Dendritic cell treated with granulocyte-macrophage colony-stimulating factor and Interleukin-4, amounts not matched to agents 40 ng/mL and 50 ng/mL, for 4 days (primary cell): ENCODE measurements at regions not wholly inside any gene's neighbourhood (a gene's known extent, or its start where the extent isn't known, plus 50 kb on each side); places are given as distances from the start of the nearest gene placed in this dataset.
A peak's percentile ranks its signal among the peaks of the same experiment; 100 is the strongest.

Experiments used
- H3K27ac Mint-ChIP-seq: one replicate; pipeline ENCODE4 v1.8.0; 2022; ENCODE audit warnings: mild to moderate bottlenecking, mixed read lengths
- H3K27me3 Mint-ChIP-seq: one replicate; pipeline ENCODE4 v1.8.0; 2022; ENCODE audit warnings: mild to moderate bottlenecking, mixed read lengths
- H3K36me3 Mint-ChIP-seq: one replicate; pipeline ENCODE4 v1.8.0; 2022; ENCODE audit warnings: low read depth, mixed read lengths
- H3K4me1 Mint-ChIP-seq: one replicate; pipeline ENCODE4 v1.8.0; 2022; ENCODE audit warnings: low read depth, mixed read lengths
- H3K4me3 Mint-ChIP-seq: one replicate; pipeline ENCODE4 v1.8.0; 2022; ENCODE audit warnings: mild to moderate bottlenecking, moderate library complexity, mixed read lengths
- H3K9me3 Mint-ChIP-seq: one replicate; pipeline ENCODE4 v1.8.0; 2022; ENCODE audit warnings: mixed read lengths
- intact Hi-C: fragments of 100-400 bp; cut with micrococcal nuclease; formaldehyde crosslinking; loops from one replicate; pipeline ENCODE4 v1.15.0; 2022

GRCh38 chr17:77378318-77379064 lies 237.7 kb downstream of the SEC14L1 start:
- intact Hi-C loops: loop anchor here (10.0 kb wide), 1 partner anchor 46 kb away; no protein-coding TSS in a partner anchor
- no peak overlapping the region for H3K4me3 Mint-ChIP-seq
- H3K36me3 Mint-ChIP-seq: peaks cover 76% of the 10 kb centered on the region
- H3K27me3 Mint-ChIP-seq: no peaks in the 10 kb centered on the region
- H3K27ac Mint-ChIP-seq: no peak overlapping the region
- no peaks in the 10 kb centered on the region for H3K9me3 Mint-ChIP-seq
- peaks cover 71% of the 10 kb centered on the region for H3K4me1 Mint-ChIP-seq

GRCh38 chr17:77379065-77379428 lies 238.3 kb downstream of the SEC14L1 start:
- H3K4me1 Mint-ChIP-seq: peaks cover 73% of the 10 kb centered on the region
- H3K36me3 Mint-ChIP-seq: peaks cover 76% of the 10 kb centered on the region
- no peaks in the 10 kb centered on the region for H3K27me3 Mint-ChIP-seq
- H3K27ac Mint-ChIP-seq: no peak overlapping the region
- no peaks in the 10 kb centered on the region for H3K9me3 Mint-ChIP-seq
- intact Hi-C loops: loop anchor here (10.0 kb wide), 1 partner anchor 46 kb away; no protein-coding TSS in a partner anchor
- no peak overlapping the region for H3K4me3 Mint-ChIP-seq

GRCh38 chr17:77379832-77380231 lies 239.1 kb downstream of the SEC14L1 start:
- H3K4me3 Mint-ChIP-seq: no peak overlapping the region
- H3K4me1 Mint-ChIP-seq: peaks cover 73% of the 10 kb centered on the region
- no peak overlapping the region for H3K27ac Mint-ChIP-seq
- H3K27me3 Mint-ChIP-seq: no peaks in the 10 kb centered on the region
- intact Hi-C loops: loop anchor here (10.0 kb wide), 1 partner anchor 45 kb away; no protein-coding TSS in a partner anchor
- H3K9me3 Mint-ChIP-seq: no peaks in the 10 kb centered on the region
- peaks cover 79% of the 10 kb centered on the region for H3K36me3 Mint-ChIP-seq

GRCh38 chr17:77380395-77381184 lies 239.8 kb downstream of the SEC14L1 start:
- Mint-ChIP-seq H3K9me3 (no peaks in the 10 kb centered on the region), H3K36me3 (peaks cover 82% of the 10 kb centered on the region), H3K4me3 (no peak overlapping the region), H3K27ac (no peak overlapping the region), H3K27me3 (no peaks in the 10 kb centered on the region), H3K4me1 (peaks cover 71% of the 10 kb centered on the region)
- intact Hi-C loops: no loop called here

- H3K27me3 Mint-ChIP-seq: no peaks in the 10 kb centered on the region
- H3K9me3 Mint-ChIP-seq: no peaks in the 10 kb centered on the region
- peaks cover 71% of the 10 kb centered on the region for H3K4me1 Mint-ChIP-seq
- H3K27ac Mint-ChIP-seq: no peak overlapping the region
- no peak overlapping the region for H3K4me3 Mint-ChIP-seq
- peaks cover 82% of the 10 kb centered on the region for H3K36me3 Mint-ChIP-seq
- intact Hi-C loops: no loop called here
Observed at GRCh38 chr17:77381185-77381700, 240.5 kb downstream of the SEC14L1 start.

- Mint-ChIP-seq H3K27ac (no peak overlapping the region), H3K27me3 (no peaks in the 10 kb centered on the region), H3K9me3 (no peaks in the 10 kb centered on the region), H3K36me3 (peaks cover 82% of the 10 kb centered on the region), H3K4me1 (peaks cover 71% of the 10 kb centered on the region), H3K4me3 (no peak overlapping the region)
- intact Hi-C loops: no loop called here
Observed at GRCh38 chr17:77381731-77382130, 241.0 kb downstream of the SEC14L1 start.

GRCh38 chr17:77382356-77382911 lies 241.7 kb downstream of the SEC14L1 start:
- no peaks in the 10 kb centered on the region for H3K27me3 Mint-ChIP-seq
- intact Hi-C loops: no loop called here
- no peak overlapping the region for H3K27ac Mint-ChIP-seq
- no peak overlapping the region for H3K4me3 Mint-ChIP-seq
- H3K36me3 Mint-ChIP-seq: peaks cover 76% of the 10 kb centered on the region
- peaks cover 73% of the 10 kb centered on the region for H3K4me1 Mint-ChIP-seq
- no peaks in the 10 kb centered on the region for H3K9me3 Mint-ChIP-seq

- H3K9me3 Mint-ChIP-seq: no peaks in the 10 kb centered on the region
- peaks cover 74% of the 10 kb centered on the region for H3K4me1 Mint-ChIP-seq
- no peak overlapping the region for H3K27ac Mint-ChIP-seq
- H3K4me3 Mint-ChIP-seq: no peak overlapping the region
- H3K27me3 Mint-ChIP-seq: no peaks in the 10 kb centered on the region
- H3K36me3 Mint-ChIP-seq: peaks cover 73% of the 10 kb centered on the region
- intact Hi-C loops: no loop called here
Observed at GRCh38 chr17:77382966-77383612, 242.3 kb downstream of the SEC14L1 start.

GRCh38 chr17:77383613-77384608 lies 243.1 kb downstream of the SEC14L1 start:
- peaks cover 70% of the 10 kb centered on the region for H3K36me3 Mint-ChIP-seq
- H3K4me3 Mint-ChIP-seq: no peak overlapping the region
- H3K27me3 Mint-ChIP-seq: no peaks in the 10 kb centered on the region
- H3K9me3 Mint-ChIP-seq: no peaks in the 10 kb centered on the region
- intact Hi-C loops: no loop called here
- no peak overlapping the region for H3K27ac Mint-ChIP-seq
- peaks cover 74% of the 10 kb centered on the region for H3K4me1 Mint-ChIP-seq

- no peaks in the 10 kb centered on the region for H3K9me3 Mint-ChIP-seq
- H3K36me3 Mint-ChIP-seq: peaks cover 60% of the 10 kb centered on the region
- intact Hi-C loops: no loop called here
- no peaks in the 10 kb centered on the region for H3K27me3 Mint-ChIP-seq
- peak overlapping the region; percentile 35 for H3K4me3 Mint-ChIP-seq
- H3K4me1 Mint-ChIP-seq: peaks cover 80% of the 10 kb centered on the region
- H3K27ac Mint-ChIP-seq: peak overlapping the region; percentile 78
Observed at GRCh38 chr17:77385750-77386501, 245.2 kb downstream of the SEC14L1 start.

- peak overlapping the region; percentile 78 for H3K27ac Mint-ChIP-seq
- intact Hi-C loops: no loop called here
- peaks cover 62% of the 10 kb centered on the region for H3K36me3 Mint-ChIP-seq
- H3K4me3 Mint-ChIP-seq: peak overlapping the region; percentile 35
- peaks cover 88% of the 10 kb centered on the region for H3K4me1 Mint-ChIP-seq
- H3K27me3 Mint-ChIP-seq: no peaks in the 10 kb centered on the region
- no peaks in the 10 kb centered on the region for H3K9me3 Mint-ChIP-seq
Observed at GRCh38 chr17:77386502-77387192, 245.9 kb downstream of the SEC14L1 start.

GRCh38 chr17:77387891-77388290 lies 247.1 kb downstream of the SEC14L1 start:
- Mint-ChIP-seq H3K36me3 (peaks cover 55% of the 10 kb centered on the region), H3K4me1 (peaks cover 93% of the 10 kb centered on the region), H3K27me3 (no peaks in the 10 kb centered on the region), H3K9me3 (no peaks in the 10 kb centered on the region), H3K27ac (peak overlapping the region; percentile 84), H3K4me3 (peak overlapping the region; percentile 35)
- intact Hi-C loops: no loop called here
